ENCODE measurements at regions not wholly inside any gene's neighbourhood (a gene's known extent, or its start where the extent isn't known, plus 50 kb on each side); places are given as distances from the start of the nearest gene placed in this dataset.
"Not testable (repeated sequence)": the region's sequence is repeated elsewhere in the genome, so short reads cannot be mapped to it uniquely, and the experiment has no call there.

DNA sequence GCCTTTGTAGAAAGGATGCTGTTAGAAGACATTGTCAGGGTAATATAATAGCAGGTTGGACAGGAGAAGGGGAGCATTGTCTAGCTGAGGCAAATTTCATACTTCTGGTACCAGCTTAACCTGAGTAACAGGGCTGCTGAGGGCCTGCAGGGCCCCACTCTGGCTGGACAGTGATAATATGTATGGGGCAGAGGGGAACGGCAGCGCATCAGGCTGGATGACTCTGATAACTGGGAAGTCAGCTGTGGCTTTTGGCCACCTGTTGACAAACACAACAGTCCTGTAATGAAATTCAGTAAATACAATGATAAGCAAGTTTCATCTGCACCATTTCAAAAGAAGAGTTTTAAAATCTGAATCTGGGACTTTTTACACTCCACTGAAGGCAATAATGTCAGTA lies 259.9 kb upstream of the CNR1 start:
- no peaks in the 10 kb centered on the region for H3K27me3 ChIP-seq (ENCODE audit: control insufficient read depth, insufficient read depth, low read length)
- no peaks in the 10 kb centered on the region for H3K36me3 ChIP-seq (ENCODE audit: control insufficient read depth, insufficient read depth, low read length)
- no peak for TF ChIP-seq TCF7L2 (IDR thresholded peaks at IDR 0.05; ENCODE audit: low read depth, low read length)
- TF ChIP-seq POLR2AphosphoS5 (IDR thresholded peaks at IDR 0.05; ENCODE audit: low read depth, low read length) = no peak
- TF ChIP-seq SIN3A (IDR thresholded peaks at IDR 0.05; ENCODE audit: borderline replicate concordance, insufficient read depth, low read depth, low read length) = no peak
- TF ChIP-seq, protein P1, sequence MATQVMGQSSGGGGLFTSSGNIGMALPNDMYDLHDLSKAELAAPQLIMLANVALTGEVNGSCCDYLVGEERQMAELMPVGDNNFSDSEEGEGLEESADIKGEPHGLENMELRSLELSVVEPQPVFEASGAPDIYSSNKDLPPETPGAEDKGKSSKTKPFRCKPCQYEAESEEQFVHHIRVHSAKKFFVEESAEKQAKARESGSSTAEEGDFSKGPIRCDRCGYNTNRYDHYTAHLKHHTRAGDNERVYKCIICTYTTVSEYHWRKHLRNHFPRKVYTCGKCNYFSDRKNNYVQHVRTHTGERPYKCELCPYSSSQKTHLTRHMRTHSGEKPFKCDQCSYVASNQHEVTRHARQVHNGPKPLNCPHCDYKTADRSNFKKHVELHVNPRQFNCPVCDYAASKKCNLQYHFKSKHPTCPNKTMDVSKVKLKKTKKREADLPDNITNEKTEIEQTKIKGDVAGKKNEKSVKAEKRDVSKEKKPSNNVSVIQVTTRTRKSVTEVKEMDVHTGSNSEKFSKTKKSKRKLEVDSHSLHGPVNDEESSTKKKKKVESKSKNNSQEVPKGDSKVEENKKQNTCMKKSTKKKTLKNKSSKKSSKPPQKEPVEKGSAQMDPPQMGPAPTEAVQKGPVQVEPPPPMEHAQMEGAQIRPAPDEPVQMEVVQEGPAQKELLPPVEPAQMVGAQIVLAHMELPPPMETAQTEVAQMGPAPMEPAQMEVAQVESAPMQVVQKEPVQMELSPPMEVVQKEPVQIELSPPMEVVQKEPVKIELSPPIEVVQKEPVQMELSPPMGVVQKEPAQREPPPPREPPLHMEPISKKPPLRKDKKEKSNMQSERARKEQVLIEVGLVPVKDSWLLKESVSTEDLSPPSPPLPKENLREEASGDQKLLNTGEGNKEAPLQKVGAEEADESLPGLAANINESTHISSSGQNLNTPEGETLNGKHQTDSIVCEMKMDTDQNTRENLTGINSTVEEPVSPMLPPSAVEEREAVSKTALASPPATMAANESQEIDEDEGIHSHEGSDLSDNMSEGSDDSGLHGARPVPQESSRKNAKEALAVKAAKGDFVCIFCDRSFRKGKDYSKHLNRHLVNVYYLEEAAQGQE (IDR thresholded peaks at IDR 0.05; ENCODE audit: insufficient read depth in 1 of 2, low read depth in 2 of 2, low read length in 1 of 2) = no peak
- TF ChIP-seq, protein P2, sequence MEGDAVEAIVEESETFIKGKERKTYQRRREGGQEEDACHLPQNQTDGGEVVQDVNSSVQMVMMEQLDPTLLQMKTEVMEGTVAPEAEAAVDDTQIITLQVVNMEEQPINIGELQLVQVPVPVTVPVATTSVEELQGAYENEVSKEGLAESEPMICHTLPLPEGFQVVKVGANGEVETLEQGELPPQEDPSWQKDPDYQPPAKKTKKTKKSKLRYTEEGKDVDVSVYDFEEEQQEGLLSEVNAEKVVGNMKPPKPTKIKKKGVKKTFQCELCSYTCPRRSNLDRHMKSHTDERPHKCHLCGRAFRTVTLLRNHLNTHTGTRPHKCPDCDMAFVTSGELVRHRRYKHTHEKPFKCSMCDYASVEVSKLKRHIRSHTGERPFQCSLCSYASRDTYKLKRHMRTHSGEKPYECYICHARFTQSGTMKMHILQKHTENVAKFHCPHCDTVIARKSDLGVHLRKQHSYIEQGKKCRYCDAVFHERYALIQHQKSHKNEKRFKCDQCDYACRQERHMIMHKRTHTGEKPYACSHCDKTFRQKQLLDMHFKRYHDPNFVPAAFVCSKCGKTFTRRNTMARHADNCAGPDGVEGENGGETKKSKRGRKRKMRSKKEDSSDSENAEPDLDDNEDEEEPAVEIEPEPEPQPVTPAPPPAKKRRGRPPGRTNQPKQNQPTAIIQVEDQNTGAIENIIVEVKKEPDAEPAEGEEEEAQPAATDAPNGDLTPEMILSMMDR (IDR thresholded peaks at IDR 0.05) = no peak
- ChIA-PET CTCF (no interaction called here), POLR2A (no interaction called here)
- no peak overlapping the region for H3K4me3 ChIP-seq (ENCODE audit: low read depth in 2 of 2, low read length in 2 of 2)
- no peak for ATAC-seq
- in situ Hi-C loops (cut with HindIII; ENCODE audit: low pct_unique_long_range_greater_than_20kb, low sequenced_read_pairs) (no loop called here), intact Hi-C loops (cut with micrococcal nuclease; ENCODE audit: unreplicated experiment) (no loop called here)
- no peaks in the 10 kb centered on the region for H3K9me3 ChIP-seq (ENCODE audit: control insufficient read depth, insufficient read depth, low read depth, low read length)
- no TSS peak for BruUV-seq (replicated peaks)
- DNase-seq (ENCODE audit: low read depth, low spot score) = no peak
- H3K4me1 ChIP-seq (ENCODE audit: control insufficient read depth, insufficient read depth, low read length) = no peaks in the 10 kb centered on the region
- H3K27ac ChIP-seq (ENCODE audit: low read length) = no peak overlapping the region

DNA sequence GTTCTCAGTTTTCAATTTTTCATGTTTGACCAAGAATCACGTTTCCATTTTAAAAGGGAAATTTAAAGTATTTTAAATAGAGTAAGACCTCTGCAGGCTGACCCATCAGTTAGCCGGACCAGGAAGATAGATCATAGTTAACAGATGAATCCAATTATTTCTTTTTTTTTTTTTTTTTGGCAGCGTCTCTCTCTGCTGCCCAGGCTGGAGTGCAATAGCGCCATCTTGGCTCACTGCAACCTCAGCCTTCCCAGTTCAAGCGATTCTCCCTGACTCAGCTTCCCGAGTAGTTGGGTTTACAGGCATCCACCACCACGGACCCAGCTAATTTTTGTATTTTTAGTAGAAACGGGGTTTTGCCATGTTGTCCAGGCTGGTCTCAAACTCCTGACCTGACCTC lies 256.7 kb upstream of the CNR1 start:
- TF ChIP-seq, protein P2 (IDR thresholded peaks at IDR 0.05) = peak; percentile 28
- TF ChIP-seq, protein P1 (IDR thresholded peaks at IDR 0.05; ENCODE audit: insufficient read depth in 1 of 2, low read depth in 2 of 2, low read length in 1 of 2) = no peak
- DNase-seq (ENCODE audit: low read depth, low spot score) (no peak), ATAC-seq (no peak)
- Histone ChIP-seq H3K36me3 (ENCODE audit: control insufficient read depth, insufficient read depth, low read length) (no peaks in the 10 kb centered on the region), H3K27ac (ENCODE audit: low read length) (no peak overlapping the region), H3K4me1 (ENCODE audit: control insufficient read depth, insufficient read depth, low read length) (no peaks in the 10 kb centered on the region), H3K9me3 (ENCODE audit: control insufficient read depth, insufficient read depth, low read depth, low read length) (no peaks in the 10 kb centered on the region), H3K4me3 (ENCODE audit: low read depth in 2 of 2, low read length in 2 of 2) (no peak overlapping the region), H3K27me3 (ENCODE audit: control insufficient read depth, insufficient read depth, low read length) (no peaks in the 10 kb centered on the region)
- in situ Hi-C loops (cut with HindIII; ENCODE audit: low pct_unique_long_range_greater_than_20kb, low sequenced_read_pairs) = no loop called here
- no TSS peak for BruUV-seq (replicated peaks)
- intact Hi-C loops (cut with micrococcal nuclease; ENCODE audit: unreplicated experiment) = no loop called here
- CTCF ChIA-PET = no interaction called here
- POLR2A ChIA-PET = no interaction called here

DNA sequence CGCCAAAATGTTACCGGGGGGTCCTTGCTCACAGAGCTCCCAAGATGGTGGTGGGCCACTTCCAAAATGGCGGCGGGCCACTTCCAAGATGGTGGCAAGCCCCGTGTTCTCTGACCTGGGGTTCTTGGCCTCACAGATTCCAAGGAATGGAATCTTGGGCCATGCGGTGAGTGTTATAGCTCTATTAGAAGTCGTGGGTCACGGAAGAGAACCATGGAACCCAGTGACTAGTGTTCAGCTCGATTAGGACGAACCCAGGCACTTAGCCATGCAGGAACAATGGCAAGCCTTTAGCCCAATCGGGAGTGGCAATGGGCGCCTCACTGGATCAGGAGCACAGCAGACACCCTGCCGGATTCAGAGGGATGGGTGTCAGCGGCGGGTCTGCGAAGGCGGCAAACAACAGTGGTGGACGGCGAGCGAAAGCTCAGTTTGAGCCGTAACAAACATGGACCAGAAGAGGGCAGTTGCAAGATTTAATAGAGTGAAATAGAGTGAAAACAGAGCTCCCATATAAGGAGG lies 254.9 kb upstream of the CNR1 start:
- CTCF ChIA-PET; DNase-seq (ENCODE audit: low read depth, low spot score); H3K27ac ChIP-seq (ENCODE audit: low read length); H3K4me3 ChIP-seq (ENCODE audit: low read depth in 2 of 2, low read length in 2 of 2); H3K27me3 ChIP-seq (ENCODE audit: control insufficient read depth, insufficient read depth, low read length); H3K36me3 ChIP-seq (ENCODE audit: control insufficient read depth, insufficient read depth, low read length); POLR2A ChIA-PET; in situ Hi-C loops (cut with HindIII; ENCODE audit: low pct_unique_long_range_greater_than_20kb, low sequenced_read_pairs); BruUV-seq (replicated peaks); ATAC-seq; H3K4me1 ChIP-seq (ENCODE audit: control insufficient read depth, insufficient read depth, low read length); H3K9me3 ChIP-seq (ENCODE audit: control insufficient read depth, insufficient read depth, low read depth, low read length); intact Hi-C loops (cut with micrococcal nuclease; ENCODE audit: unreplicated experiment): not testable (repeated sequence)
